Eye (tissue), 1 donor: ENCODE measurements at regions not wholly inside any gene's neighbourhood (a gene's known extent, or its start where the extent isn't known, plus 50 kb on each side); places are given as distances from the start of the nearest gene placed in this dataset.

Experiments used
- DNase-seq: peaks from one replicate; pipeline ENCODE4 v3.0.0-alpha.2; 2015

DNA sequence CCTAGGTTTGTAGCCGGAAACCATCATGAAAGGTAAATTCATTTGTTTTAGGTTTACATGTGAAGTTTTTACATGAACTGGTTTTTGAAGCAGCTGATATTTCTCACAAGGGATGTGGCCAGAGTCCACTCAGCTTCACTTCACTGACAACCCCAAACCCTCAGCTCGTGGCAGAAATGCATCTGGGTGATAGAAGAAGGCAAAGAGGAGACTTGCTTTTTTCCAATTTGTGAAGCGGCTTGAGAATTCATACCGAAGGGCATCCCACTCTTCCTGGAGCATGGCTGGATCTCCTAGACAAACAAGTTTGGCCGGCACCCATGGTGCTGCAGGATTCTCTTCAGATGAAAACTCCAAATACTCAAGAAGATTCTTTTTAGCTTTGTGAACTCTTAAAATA, 392.8 kb upstream of the CNR1 start:
- no peak for DNase-seq

DNA sequence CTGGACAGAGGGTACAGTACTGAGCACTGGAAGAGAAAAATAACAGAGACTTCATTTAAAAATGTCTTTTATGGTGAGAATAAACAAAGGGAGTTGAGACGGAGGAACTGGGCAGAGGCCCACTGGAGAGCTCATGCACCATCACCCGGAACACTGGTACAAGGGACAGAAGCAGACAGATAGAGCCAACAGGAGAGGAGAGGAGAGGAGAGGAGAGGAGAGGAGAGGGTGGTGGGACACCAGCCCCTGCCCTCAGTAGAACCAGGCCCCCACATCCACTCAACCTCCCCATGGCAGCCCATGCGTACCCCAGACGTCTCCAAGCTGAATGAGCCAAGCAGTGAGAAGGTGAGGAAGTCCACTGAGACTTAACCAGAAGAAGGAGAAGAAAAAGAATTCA, 390.5 kb upstream of the CNR1 start:
- DNase-seq = no peak

DNA sequence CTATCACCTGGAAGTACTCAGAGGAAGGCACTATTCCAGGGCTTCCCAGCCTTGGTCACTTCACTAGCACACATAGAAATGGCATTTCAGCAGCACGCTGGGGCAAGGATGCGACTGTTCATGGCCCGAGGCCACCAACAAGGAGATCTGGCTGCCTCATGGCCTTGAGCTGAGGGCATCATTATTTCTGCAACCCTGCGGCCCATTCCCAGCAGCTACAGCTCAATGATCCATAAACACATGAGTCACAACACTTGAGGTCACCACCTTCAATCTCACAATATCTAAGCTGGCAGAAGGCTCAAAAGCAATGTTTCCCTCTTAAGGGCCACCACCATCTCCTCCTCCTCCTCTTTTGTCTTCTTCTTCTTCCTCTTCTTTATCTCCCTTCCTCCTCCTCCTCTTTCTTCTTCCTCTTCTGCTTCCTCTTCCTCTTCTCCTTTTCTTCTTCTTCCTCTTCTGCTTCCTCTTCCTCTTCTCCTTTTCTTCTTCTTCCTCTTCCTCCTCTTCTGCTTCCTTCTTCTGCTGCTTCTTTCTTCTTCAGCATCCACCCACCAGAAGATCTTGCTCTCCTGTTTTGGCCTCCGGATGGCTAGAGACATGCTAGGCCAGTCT, 382.9 kb upstream of the CNR1 start:
- no peak for DNase-seq

GRCh38 chr6:88547768-88548167, 381.6 kb upstream of the CNR1 start:
- no peak for DNase-seq

DNA sequence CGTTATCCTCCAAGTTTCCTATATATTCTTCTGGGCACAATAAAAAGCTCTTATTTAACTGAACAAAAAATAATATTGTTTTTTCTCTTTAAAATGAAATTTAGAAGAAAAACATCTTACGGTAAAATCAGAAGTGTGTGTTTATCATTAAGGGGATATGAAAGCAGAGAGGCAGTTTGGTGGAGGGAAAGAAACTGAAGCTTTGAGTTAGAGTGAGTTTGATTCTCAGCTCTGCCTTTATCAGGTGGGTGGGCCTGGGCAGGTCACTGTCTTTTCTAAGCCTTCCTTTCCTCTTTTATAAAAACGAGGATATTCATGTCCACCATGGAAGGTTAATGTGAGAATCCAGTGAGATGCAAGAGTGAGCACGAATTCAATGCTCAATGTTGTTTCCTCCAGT, 379.8 kb upstream of the CNR1 start:
- no peak for DNase-seq

DNA sequence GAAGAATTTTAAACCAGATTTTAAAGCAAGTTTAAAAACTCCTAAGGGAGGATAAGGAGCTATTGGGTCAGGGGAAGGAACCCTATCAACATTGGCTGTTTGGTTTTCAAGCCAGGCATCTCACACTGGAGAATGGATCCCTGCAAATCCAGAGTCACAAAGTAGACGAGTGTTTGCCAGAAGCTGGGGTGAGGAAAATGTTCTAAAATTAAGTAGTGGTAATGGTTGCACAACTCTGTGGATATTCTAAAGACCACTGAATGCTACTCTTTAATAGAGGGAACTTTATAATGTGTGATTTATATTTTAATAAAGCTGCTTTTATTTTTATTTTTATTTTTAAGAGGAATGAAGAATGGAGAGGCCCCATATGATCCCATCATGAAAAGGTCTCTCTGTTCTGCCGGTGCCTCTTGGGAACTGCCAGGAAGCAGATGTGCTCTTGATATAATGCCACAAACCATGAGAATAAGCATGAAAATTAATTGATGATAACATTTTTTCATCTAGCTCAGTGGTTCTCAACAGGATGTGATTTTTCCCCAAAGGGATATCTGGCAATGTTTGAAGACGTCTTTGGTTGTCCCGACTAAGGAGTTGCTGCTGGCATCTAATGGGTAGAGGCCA, 379.0 kb upstream of the CNR1 start:
- DNase-seq = no peak

- DNase-seq = no peak
These were observed 373.2 kb upstream of the CNR1 start for GRCh38 chr6:88539295-88539764.

- DNase-seq = peak; percentile 45
These were observed 372.7 kb upstream of the CNR1 start for GRCh38 chr6:88538840-88539239.

DNA sequence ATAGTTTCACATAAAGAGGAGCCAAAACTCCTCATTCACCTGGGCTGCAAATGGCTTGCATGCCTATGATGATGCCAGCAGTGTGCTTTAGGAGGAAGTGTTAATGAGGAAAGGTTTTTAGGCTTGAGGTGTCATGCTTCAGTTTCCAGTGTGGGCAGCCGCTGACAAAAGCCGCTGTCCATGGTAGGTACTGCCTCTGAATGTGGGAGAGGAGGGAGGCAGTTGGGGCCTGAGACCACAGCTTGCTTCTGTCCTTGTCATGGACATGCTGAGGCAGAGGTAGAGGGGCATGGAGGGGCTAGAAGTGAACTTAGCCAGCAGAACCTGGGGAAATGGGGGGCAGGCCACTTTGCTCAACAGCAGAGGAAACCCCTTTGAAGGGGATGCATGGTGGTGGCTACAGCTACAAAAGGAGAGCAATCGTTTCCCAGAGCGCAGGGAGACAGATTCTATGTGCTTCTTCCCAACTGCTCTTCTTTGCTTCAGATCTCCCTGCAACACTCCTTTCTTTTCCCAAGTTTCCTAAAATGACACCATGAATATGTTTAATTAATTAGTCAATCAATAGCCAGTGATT, 372.1 kb upstream of the CNR1 start:
- DNase-seq = peak; percentile 68

GRCh38 chr6:88536071-88536625, 370.0 kb upstream of the CNR1 start:
- no peak for DNase-seq

DNA sequence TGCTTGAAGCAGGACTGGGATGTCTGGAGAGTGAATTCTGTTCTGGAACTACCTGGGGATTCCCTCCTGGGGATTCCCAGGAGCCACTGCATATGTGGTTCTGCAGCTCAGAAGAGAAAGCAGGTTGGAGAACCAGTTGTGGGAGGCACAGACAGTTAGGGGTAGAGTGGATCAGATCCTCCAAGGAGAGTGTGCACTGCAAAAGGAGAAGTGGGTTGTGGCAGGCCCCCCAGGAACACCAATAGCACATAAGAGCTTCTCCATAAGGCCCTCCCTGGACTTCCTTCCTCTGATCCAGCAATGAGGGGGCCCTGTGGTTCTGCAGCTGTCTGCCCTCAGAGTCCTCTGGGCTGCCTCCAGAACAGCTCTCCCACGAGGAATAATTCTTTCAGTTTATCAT, 369.2 kb upstream of the CNR1 start:
- DNase-seq = no peak

GRCh38 chr6:88532241-88532860, 366.2 kb upstream of the CNR1 start:
- no peak for DNase-seq

- DNase-seq = no peak
These were observed 363.6 kb upstream of the CNR1 start for GRCh38 chr6:88529726-88530125.

- DNase-seq = no peak
These were observed 354.3 kb upstream of the CNR1 start for GRCh38 chr6:88520445-88520844.

DNA sequence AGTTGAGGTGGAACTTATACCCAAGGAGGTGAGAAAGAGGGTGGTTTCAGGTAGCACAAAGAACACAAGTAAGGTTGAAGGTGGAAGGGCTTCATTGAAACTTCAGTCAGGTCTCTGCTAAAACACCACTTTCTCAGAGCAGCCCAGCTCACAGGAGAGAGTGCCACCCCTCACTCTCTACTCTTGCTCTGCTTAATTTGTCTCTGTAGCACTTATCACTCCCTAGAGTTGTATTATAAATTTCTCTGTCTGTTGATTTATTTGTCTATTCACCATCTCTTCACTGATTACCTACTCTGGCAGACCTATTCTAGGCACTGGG, 353.8 kb upstream of the CNR1 start:
- DNase-seq = no peak

GRCh38 chr6:88519301-88520016, 353.3 kb upstream of the CNR1 start:
- no peak for DNase-seq

DNA sequence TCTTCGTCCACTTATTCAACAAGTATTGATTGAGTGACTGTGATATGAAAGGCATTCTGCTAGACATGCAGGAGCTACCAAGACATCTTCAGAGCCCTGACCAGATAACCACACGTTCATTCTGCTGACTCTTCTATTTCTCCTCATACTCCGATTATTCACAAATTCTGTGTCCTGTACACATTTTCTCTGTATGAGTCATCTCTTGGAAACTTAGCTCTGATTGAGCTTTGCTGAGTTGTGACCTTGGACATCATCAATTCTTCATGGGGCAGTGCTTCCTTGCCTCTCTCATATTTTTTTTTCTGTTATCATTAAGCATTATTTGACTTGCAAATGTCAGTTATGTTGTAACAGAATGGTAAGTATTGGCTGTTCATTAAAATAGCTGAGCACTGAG, 351.6 kb upstream of the CNR1 start:
- no peak for DNase-seq

- no peak for DNase-seq
These were observed 347.8 kb upstream of the CNR1 start for GRCh38 chr6:88513920-88514319.

- no peak for DNase-seq
These were observed 347.3 kb upstream of the CNR1 start for GRCh38 chr6:88513471-88513870.

DNA sequence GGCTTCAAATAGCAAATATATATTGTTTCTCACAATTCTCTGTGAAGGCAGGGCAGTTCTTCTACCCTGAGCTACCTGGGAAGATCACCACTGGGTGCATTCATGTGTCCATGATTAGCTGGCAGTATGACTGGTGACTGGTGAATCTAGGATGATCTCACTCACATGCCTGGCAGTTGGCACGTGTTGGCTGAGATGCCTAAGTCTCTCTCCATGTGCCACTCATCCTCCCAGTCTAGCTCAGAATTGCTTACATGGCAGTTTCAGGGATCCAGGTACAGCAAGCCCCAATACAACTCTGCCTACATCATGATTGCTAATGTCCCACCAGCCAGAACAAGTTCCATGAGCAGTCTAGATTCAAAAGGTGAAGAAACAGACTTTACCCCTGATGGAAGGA, 346.8 kb upstream of the CNR1 start:
- no peak for DNase-seq

DNA sequence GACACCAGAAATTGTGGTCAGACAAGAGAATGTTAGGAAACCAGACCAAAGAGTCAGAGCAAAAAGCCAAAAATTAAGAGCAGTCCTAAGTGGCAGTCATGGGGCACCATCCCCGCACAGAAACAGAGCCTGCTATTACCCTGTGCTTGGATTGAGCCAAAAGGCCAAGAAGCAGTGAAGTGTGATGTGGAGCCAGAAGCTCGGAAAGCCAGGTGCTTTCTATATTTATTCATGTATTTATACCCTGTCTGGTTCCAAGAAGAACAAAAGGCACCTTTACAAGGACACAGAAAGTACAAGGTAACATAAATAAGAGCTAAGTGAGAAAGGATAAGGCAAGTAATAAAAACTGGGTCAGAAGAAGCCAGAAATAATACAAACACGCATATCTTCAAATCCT, 336.2 kb upstream of the CNR1 start:
- DNase-seq = no peak

GRCh38 chr6:88499845-88500699, 333.9 kb upstream of the CNR1 start:
- DNase-seq = no peak
